ENCODE measurements at regions not wholly inside any gene's neighbourhood (a gene's known extent, or its start where the extent isn't known, plus 50 kb on each side); places are given as distances from the start of the nearest gene placed in this dataset.
A peak's percentile ranks its signal among the peaks of the same experiment; 100 is the strongest.
"Not testable (repeated sequence)": the region's sequence is repeated elsewhere in the genome, so short reads cannot be mapped to it uniquely, and the experiment has no call there.

DNA sequence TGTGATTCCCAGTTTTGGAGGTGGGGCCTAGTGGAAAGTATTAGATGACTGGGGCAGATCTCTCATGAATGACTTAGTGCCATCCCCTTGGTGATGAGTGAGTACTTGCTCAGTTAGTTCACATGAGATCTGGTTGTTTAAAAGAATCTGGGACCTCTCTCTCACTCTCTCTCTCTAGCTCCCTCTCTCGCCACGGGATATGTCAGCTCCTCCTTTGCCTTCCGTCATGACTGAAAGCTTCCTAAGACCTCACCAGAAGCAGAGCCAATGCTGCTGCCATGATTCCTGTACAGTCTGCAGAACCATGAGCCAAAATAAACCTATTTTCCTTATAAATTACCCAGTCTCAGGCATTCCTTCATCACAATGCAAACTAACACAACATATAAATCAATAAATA lies 176.7 kb downstream of the PRELID2 start:
- DNase-seq (ENCODE audit: low read depth): no peak

DNA sequence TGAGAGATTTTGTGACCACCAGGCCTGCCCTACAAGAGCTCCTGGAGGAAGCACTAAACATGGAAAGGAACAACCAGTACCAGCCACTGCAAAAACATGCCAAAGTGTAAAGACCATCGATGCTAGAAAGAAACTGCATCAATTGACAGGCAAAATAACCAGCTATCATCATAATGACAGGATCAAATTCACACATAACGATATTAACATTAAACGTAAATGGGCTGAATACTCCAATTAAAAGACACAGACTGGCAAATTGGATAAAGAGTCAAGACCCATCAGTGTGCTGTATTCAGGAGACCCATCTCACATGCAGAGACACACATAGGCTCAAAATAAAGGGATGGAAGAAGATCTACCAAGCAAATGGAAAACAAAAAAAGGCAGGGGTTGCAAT lies 182.4 kb downstream of the PRELID2 start:
- DNase-seq (ENCODE audit: low read depth): not testable (repeated sequence)

DNA sequence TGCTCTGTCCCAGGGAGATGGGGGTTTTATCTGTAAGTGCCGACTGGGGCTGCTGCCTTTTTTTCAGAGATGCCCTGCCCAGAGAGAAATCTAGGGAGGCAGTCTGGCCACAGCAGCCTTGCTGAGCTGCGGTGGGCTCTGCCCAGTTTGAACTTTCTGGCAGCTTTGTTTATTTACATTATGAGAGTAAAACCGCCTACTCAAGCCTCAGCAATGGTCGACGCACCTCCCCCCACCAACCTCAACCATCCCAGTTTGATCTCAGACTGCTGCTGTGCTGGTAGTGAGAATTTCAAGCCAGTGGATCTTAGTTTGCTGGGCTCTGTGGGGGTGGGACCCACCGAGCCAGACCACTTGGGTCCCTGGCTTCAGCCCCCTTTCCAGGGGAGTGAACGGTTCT lies 188.0 kb downstream of the PRELID2 start:
- not testable (repeated sequence) for DNase-seq (ENCODE audit: low read depth)

DNA sequence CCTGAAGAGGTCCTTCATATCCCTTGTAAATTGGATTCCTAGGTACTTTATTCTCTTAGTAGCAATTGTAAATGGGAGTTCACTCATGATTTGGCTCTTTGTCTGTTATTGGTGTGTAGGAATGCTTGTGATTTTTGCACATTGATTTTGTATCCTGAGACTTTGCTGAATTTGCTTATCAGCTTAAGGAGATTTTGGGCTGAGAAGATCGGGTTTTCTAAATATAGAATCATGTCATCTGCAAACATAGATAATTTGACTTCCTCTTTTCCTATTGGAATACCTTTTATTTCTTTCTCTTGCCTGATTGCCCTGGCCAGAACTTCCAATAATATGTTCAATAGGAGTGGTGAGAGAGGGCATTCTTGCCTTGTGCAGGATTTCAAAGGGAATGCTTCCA lies 191.9 kb downstream of the PRELID2 start:
- not testable (repeated sequence) for DNase-seq (ENCODE audit: low read depth)

DNA sequence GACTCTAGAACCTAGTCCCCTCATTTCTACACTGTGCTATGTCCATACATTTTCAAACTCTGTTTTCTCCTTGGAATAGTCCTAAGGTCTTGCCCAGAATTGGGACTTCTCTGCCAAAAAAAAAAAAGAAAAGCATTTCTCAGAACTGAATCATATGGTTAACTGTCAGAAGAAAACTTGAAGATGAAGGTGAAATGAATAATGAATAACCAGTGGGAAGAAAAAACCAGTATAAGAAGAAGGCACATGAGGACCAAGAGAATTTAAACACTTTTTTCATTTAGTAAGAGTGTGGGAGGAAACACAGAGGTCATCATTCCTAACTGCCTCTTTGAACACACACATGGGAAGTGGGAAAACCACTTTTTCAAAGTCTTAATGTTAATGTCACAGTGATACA lies 197.7 kb downstream of the PRELID2 start:
- no peak for DNase-seq (ENCODE audit: low read depth)

DNA sequence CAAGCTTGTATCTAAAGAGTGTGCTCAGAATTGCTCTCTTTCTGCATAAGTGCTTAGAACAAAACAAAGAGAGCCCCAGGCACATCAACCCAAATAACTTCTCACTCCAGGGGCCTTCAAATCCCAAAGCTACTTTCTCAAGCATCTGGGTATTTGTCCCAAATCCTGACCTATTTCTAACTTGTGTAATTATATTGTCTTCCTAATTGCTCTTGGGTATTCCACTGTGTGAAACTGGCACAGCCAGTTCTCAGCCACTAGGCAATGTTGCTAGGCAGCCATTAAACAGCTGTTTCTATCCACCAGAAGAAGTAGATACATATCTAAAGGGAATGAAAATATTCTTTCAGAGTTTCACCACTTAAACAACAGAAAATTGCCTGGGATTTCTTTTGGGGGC lies 198.8 kb downstream of the PRELID2 start:
- DNase-seq (ENCODE audit: low read depth): no peak

DNA sequence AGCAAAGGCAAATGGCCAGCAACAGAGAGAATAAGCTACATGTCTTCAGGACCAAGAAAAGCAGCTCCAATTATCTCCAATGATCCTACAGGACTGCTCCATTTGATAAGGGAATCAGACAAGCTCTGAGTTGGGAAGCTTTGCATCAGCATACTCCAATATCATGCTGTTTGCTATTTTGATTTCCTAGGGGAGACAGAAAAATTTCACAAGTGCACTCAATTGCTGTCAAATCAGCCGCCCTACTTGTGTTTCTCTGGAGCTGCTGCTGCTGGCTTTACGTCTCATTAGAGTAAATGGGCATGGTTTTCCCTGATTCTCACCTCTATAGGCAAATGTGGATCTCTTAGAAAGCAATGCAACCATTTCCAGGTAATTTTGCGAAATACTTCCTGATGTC lies 201.7 kb downstream of the PRELID2 start:
- DNase-seq (ENCODE audit: low read depth): no peak

DNA sequence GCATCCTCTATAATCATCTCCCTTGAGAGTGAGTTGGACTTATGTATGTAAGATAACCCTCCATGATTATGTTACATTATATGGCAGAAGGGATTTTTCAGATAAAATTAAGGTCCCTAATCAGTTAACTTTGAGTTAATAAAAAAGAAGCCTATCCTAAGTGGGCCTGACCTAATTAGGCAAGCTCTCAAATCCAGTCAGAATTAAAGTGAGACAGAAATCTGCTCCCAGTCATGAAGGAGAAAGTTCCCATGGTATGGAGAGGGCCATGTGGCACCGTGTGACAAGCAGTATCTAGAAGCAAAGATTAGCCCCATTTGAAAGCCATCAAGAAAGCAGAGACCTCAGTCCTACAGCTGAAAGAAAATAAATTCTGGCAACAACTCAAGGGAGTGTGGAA lies 202.4 kb downstream of the PRELID2 start:
- no peak for DNase-seq (ENCODE audit: low read depth)

DNA sequence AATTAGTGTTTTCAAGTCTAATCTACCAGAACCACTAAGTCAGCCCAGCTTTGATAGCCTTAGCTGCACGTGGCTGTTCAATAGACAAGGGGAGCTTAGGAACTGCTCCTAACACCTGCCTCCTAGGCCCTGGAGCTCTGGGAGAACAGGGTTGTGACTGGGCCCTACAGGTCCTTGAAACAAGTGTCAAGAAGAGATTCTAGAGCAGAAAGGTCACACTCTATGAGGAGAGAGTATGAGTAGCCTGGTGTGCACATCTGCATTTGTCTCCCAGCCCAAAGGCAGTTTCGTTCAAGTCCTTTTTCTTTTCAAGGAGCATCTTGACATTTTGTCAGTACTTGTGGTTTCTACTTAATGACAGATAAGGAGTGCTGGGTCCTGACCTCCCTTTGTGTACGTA lies 206.1 kb downstream of the PRELID2 start:
- DNase-seq (ENCODE audit: low read depth): no peak

DNA sequence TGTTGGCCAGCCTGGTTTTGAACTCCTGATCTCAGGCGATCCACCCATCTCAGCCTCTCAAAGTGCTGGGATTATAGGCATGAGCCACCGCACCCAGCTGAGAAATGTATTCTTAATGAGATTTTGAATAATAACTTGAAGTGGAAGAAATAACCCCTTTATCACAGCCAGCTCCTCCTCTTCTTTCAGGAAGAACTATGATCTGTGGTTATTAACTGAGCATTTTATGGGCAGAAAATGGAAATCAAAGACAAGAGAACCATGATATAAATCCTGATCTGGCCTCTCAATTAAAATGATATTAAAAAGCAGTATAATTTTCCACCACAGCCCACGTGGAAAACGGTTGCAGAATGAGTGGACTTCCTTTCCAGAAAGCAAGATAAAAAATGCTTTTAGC lies 206.6 kb downstream of the PRELID2 start:
- DNase-seq (ENCODE audit: low read depth): no peak

DNA sequence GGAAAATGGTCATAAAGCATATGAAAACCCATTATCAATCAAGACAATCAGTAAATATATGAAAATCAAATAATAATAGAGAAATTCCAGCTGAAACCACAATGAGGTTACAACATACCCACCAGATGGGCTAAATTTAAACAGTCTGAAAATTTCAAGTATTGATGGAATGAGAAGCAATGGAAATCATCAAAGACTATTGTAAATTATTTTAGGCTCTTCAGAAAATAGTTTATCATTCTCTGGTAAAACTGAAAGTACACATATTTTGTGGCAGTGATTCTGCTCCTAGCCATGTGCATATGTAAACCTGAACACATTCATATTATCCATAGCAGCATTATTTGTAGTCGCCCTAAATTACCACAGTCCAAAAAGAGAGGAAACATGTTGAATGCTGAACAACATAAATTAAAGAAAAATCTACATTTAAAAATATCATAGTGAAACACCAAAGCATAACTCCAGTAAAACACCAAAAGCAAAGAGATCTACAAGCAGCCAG lies 215.3 kb downstream of the PRELID2 start:
- no peak for DNase-seq (ENCODE audit: low read depth)

DNA sequence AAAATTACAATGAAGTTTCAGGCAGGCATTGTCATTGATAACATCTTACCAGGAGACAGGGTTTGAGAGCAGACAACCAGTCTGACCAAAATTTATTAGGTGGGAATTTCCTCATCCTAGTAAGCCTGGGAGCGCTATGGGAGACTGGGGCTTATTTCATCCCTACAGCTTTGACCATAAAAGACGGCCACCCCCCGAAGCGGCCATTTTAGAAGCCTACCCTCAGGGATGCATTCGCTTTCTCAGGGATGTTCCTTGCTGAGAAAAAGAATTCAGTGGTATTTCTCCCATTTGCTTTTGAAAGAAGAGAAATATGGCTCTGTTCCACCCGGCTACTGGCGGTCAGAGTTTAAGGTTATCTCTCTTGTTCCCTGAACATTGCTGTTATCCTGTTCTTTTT lies 218.4 kb downstream of the PRELID2 start:
- DNase-seq (ENCODE audit: low read depth): not testable (repeated sequence)

DNA sequence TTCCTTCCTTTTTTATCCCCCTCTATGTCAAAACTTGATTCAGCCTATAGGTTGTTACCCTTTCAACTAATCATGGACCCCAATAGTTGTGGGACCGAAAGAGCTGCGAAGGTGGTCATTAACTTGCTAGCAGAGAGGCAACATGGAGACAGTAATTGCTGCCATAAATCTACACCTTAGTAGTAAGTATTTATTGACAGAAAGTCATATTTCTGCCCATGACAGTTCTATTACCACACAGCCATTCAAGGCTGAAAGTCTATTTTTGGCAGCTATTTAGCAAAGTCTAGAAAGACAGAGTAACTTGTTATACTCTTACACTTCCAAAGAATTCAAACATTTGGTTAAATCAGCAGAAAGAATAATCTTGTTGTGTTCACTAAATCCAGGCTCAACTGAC lies 236.2 kb downstream of the PRELID2 start:
- no peak for DNase-seq (ENCODE audit: low read depth)

DNA sequence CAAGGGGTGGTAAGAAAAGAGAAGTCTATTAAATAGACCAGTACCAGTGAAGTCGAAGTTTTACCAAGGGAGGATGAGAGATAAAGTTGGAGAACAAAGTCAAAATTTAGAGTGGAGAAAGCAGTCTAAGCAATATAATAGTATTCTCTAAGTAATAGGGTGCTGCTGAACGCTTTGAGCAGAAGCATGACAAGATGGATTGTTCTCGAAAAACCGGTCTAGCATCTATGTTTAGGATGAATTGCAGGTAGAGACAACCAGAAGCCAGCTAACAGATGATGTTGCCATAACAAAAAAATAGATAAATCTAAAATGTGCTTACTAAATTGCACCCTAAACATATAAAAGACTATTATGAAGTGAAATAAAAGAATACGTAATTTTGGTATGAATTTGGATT lies 237.0 kb downstream of the PRELID2 start:
- no peak for DNase-seq (ENCODE audit: low read depth)

DNA sequence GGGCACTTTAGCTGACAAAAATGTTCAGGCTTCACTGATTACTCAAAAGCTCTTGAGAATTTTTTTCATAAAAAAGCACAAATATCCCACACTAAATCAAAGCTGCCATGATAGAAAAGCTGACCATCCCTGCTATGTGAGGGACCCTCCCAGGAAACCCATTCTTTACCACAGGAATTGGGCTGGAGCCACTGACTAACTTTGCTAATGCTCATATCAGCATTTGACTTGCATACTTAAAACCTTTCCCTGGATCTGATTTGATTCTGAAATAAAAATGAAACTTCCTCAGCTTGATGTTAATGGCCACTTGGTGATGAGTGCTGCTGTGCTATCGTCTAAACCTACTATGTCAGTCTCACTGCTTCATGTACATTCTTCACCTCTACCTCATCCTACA lies 243.6 kb downstream of the PRELID2 start:
- DNase-seq (ENCODE audit: low read depth): no peak

DNA sequence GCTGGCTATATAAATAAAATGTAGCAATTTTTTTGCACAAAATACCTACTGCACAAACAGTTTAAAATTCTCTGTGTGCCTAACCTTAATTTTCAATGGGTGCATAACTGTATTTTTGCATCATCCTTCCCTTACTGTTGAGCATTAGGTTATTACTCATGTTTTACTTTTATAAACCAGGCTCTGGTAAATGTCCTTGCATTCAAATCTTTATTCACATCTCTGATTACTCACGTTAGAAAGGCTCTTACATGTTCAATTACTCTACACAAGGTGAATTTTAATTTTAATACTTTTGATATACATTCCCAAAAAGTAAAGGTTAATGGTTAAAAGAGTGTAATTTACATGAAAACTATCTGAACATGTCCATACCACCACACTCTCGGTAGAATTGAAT lies 246.1 kb downstream of the PRELID2 start:
- no peak for DNase-seq (ENCODE audit: low read depth)

DNA sequence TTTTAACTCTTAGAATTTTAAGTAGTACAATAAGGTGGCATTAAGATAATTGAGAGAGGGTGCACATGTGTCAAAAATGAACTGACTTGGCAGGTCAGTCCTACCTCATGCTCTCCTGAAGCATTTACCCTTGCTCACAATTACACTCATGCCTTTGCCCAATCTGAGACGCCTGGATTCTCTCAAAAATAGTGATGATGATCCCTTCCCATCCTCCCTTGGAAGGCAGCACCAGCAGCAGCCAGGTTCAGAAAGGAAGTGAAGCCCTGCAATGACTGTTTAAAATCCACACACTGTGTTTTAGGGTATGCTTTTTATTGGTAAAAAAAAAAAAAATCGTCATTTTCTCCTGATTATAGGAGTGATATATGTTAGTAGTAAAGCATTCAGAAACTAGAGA lies 246.6 kb downstream of the PRELID2 start:
- DNase-seq (ENCODE audit: low read depth): no peak

DNA sequence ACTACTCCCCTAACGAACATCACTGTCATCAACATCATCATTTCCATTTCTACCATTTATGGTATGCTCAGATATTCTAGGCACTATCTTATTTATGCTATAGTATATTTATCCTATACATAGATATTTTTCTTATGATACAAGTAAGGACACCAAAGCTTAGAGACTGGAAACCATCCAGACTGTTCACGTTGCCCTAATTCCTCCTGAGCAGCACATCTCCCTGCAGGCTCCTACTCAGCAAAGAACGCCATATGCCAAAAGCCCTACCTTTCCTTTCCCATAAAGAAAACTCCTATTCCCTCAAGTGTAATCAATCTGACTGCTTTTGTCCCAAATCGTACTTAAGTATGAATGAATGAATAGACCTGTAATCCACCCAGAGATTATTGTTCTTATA lies 247.0 kb downstream of the PRELID2 start:
- no peak for DNase-seq (ENCODE audit: low read depth)

DNA sequence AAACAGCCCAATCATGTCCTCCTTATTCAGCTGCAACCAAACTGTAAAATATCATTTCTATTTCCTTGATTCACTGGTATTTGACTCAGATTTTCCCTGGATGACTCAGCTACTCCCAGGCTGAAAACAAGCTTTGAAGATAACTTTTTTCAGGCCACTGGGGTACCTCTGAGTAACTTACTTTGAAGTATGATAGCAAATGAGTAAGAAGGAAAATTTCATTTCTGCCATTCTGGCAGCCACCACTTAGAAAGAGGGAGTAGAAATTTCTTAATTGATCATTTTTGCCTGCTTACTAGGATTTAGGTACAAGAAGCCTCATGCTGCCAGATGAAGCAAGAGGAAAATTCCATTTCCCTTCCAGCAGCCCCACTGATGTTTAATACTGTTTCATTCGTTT lies 247.4 kb downstream of the PRELID2 start:
- peak; percentile 14 for DNase-seq (ENCODE audit: low read depth)

DNA sequence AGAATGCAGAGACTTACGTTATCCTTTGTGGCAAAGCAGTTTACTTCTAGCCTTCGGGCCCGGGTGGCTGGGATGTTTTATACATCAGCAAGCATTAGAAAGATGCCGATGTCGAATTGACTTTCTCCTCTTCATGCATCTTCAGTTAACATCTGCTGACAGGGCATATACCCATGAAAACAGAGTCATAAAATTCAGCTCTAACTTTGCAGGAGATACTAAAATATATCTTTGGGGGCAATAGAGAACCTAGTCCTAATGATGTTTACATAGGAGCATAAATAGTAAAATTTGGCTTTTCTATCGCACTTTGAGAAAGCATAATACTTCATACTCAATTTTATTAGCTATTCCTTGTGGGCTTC lies 247.9 kb downstream of the PRELID2 start:
- DNase-seq (ENCODE audit: low read depth): no peak

DNA sequence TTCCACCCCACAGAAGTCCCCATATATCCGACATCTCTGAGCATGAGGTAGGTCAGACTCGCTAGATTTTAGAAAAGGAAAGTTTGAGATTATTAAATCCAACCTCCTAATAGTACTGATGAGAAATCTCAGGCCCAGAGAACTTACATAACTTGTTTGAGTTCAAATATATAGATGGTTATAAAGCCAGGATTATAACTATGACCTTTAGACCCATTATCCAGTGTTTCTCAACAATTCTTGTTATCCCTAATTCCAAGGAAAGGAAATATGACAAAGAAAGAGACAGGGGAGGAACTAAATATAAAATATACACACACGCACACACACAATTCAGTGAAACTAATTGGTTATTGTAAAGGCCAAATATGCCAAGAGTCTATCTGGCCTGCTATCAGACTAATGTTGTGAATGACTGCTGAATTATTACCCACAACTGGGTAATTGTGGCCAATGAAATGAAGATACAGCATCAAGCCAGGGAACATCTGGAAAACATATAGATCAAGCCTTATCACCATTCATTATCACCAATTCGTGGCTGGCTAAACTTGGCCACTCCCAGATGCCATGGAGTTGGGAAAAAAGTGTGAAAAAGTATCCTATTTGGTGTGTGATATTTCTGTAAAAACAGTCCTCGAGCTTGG lies 248.4 kb downstream of the PRELID2 start:
- no peak for DNase-seq (ENCODE audit: low read depth)

DNA sequence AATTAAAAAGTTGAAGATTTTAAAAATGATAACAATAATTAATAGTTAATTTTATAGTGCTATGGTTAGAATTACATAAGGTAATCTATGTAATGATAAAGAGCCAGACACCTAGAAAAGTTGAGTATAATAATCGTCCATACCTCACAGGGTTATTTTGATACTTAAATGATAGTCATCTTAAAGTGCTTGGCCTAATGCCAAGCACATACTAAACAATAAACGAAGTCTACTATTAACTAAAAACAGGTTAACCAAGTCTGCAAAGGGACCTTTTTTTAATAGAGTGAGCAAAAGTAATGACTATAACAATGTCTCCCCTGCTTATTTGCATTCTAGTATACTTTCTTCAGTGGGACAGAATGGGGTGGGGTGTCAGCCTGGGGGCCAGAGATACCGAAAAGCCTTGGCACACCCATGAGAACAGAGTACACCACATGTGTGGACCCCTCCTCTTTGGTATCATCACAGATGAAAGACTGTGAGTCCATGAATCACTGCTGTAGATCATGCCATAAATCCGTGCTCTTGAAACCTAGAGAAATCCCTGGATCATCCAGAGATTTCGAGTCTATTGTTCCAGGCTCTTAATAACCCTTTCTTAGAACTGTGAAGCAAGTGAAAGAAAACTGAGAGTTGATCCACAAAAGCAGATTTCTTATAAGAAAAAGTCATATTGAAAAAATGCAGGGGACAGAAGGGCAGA lies 249.5 kb downstream of the PRELID2 start:
- no peak for DNase-seq (ENCODE audit: low read depth)

DNA sequence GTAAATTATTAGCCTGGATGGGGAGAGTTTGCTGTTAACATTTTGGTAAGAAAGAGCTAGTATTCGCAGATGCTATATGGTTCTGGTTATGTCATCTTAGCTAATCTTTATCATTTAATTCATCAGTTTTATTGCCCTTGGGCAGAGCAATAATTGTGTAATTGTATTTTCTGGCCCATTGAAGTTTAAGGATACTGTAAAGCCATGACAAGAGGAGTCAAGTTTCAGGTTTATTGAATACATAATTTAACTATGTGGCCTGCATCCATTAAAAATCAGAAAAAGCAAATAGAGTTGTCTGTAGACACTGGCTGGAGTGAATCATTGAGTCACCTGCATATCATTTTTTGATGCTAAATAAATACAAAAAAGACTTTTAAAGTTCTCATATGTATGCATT lies 255.8 kb downstream of the PRELID2 start:
- DNase-seq (ENCODE audit: low read depth): no peak
